Hematopoietic multipotent progenitor cell treated with erythropoietin and hydrocortisone succinate and interleukin-3 and kit ligand, for 4 days (in vitro differentiated cells): ENCODE measurements at regions not wholly inside any gene's neighbourhood (a gene's known extent, or its start where the extent isn't known, plus 50 kb on each side); places are given as distances from the start of the nearest gene placed in this dataset.

ENCODE experiments used
- DNase-seq: peaks from one replicate; pipeline ENCODE4 v3.0.0-alpha.2; 2015

DNA sequence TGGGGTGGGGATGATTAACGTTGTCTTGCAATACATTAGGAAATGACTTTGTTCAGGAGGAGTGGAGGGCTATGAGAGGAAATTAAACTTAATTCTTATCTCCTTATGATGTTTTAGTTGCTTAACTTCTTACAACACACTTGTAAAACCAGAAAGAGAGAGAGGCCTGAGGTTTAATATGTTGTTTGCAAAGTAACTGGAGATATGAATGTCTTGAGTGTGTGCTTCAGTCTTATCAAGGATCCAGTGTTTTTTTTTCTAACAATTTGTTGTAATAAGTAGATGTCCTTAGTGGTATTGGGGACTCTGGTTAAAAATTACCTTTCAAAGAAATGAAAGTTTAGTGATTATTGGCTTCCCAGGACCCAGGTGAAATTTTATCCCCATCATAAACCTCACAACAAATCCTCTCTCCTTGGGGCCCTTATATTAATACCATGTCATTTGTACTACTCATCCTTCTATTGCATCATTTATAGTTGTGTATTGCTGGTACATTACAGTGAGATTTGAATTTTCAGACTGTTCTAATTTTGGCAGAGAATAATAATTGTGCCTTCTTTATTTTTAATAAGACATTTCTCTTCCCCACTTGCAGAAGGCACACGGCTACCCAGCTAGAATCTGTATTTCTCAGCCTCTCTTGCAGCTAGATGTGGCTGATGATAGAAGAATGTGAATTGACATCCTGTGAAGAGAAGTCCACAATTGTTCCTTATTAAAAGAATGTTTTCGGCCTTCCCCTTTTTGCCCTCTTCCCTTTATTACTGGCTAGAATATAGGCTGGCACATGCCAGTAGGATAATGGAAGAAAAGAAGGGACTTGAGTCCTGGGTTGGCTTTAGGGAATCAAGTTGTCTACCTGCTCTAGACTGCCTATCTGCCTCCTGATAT lies 91.9 kb upstream of the CXCR4 start:
- DNase-seq = peak; percentile 70

DNA sequence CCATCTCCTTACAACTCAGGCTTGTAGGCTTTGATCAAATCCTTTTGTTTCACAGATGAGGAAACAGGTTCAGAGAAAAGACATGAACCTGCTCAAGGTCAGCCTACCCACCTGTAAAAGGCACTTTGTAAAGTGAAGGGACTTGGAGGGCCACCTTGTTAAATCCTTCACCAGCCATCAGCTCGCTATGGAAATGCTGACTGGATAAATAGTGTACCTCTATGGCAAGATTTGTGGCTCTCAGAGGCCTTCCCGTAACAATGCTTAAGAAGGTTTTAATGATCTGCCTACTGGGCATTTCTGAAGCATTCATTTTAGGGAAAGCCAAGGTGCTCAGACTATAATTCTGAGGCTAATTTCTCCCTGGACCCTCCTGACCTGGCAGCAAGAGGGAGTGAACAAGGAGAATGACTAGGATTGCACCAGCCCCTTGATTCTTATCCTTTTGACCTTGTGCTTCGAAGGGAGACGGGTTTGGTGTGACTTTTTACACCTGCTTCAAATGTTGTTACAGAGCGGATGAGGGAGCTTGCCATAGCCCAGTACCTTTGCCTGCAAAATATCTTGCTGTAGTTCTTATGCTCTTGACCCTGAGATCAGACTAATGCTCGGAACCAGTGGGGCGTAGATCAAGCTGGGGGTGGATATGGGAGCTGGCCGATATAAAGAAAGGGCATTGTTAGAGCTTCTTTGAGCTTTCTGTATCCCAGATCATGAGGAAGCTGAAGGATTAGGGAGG lies 90.9 kb upstream of the CXCR4 start:
- DNase-seq = no peak

DNA sequence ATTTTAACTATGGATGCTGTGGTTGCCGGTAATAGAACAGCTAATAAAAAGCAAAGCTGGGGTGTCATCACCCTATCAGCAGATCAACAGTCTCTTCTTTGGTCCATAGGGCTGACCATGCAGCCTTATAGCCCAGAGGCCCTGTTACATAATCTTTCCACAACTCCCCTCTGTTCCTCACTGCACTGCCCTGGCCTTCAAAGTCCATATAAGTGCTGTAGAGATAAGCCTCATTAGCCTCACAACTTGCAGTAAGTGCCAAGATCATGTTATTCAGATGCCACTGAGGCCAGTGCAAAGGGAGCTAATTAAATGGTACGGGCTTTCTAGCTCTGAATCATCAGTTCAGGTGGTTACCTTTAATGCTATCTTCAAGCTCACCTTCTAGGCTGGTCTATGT lies 89.7 kb upstream of the CXCR4 start:
- DNase-seq = no peak

DNA sequence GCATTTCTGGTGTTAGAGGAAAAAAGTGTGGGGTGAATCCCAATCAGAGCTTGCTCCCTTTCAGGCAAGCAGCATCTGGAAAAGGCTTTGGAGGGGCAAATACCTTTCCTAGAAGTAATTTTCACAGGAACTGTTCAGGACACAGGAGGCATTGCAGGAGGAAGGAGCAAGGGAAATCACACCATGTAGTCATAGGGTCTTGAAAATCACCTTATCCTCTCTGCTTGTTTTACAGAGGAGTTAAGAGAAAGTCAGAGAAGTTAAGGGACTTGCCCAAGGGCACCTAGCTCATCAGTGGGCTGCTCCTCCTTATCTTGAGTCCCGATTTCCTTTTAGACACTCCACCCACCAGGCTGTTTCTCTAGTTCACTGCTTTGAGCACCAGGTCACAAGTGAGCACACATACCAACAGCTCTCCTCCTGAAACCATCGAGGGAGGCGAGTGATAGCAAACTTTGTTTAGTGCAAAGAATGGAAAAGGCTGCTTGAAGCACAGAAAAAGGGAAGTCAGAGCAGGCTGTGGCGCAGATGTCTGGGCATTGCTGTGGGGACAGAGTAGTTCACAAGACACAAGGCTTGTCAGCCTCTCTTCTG lies 89.2 kb upstream of the CXCR4 start:
- DNase-seq = peak; percentile 87

DNA sequence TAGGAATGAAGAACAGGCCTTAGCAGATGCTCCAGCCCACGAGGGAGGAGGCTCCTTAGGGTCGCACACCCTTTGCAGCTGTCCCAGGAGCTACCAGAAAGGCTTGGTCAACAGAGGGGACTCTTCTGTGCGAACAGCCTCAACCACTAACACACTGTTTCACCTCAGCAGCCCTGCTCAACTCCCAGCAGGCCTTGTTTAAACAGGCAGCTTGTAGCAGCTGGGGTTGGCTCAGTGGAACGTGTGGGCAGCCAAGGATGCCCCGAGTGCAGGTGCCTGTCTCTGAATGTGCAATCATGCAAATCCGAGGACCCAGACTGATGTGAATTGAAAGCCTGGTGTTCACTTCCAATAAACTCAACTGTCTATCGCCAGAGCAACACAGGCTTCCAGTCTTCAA lies 88.7 kb upstream of the CXCR4 start:
- no peak for DNase-seq

DNA sequence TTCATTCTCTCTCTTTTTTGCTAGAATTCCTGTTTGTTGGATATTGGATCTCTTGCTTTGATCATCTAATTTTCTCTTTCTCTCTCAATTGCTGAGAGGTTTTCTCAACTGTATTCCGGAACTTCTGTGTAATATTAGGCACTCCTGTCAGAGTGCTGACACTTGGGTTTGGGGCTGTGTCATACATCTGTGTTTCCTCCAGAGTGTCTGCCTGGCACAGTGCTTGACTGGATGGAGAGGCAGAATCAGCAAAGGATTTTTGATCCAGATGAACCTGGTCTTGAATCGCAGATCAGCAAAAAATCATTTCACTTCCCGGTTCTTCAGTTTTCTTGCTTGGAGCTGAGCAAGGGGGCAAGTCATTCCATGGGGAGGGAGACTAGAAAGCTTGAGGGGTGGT lies 87.7 kb upstream of the CXCR4 start:
- no peak for DNase-seq

DNA sequence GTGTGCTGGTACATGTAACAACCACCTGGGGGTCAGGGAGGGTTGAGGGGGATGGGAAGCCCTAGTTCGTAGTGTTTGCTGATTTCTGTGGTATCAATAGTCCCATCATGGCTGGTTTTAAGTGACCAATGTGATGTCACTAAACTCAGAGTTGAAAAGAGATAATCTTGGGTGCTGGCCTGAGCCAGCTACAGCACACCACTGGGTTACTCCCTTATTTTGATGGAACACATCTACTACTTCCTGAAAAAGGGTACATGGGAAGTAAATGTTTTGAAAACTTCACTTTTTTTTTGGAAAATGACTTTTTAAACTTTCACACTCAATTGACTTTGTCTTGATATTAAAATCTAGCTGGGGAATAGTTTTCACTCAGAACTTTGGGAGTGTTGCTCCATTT lies 87.0 kb upstream of the CXCR4 start:
- no peak for DNase-seq

DNA sequence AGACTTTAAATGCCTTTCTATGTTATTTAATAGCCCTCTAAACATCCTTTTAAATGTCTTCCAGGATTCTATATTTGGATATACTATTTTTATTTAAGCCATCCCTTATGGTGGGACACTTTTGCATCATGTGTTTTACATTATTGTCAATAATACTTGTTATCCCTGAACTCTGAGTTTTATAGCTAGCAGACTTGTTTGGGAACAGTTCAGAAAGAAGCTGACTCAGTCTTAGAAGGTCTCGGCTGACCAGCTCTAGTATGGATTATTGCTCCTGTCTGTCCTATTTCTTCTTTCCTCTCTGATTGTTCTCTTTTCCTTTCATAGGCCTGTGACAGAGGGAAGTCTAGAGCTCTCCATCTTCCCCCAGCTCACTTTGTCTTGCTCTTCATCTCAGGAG lies 77.3 kb upstream of the CXCR4 start:
- DNase-seq = no peak

DNA sequence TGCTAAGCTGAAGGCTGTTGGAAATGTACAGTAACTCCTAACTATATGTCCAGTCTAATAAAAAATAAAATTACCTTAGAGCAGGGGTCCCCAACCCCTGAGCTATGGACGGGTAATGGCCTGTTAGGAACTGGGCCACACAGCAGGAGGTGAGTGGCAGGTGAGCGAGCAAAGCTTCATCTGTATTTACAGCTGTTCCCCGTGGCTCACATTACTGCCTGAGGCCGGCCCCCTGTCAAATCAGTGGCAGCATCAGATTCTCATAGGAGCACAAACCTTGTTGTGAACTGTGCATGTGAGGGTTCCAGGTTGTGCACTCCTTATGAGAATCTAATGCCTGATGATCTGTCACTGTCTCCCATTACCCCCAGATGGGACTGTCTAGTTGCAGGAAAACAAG lies 73.1 kb upstream of the CXCR4 start:
- no peak for DNase-seq

DNA sequence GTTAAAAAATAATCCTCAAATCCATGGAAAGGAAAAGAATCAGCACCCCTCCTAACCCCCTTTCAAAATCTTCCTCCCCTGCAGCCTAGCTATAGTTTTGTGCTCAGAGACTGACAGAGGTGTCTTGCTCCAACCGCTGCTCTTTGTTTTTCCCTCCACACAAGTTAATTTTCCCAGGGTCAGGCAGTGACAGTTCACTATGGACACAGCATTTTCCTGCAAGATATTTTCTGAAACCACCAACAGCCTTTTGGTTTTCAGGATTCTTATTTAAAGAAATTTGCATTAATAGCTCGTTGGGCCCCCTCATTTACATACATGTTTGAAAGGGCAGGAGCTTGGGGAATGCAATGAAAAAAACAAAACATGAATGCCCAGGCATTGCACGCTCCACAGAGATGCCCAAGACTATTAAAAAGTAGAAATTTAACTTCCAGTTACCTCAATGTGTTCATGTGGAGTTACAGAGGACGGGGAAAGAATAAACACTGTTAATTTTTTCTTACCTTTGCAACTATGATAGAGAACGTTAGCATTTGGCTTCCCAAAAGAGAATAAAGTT lies 71.4 kb upstream of the CXCR4 start:
- DNase-seq = no peak

DNA sequence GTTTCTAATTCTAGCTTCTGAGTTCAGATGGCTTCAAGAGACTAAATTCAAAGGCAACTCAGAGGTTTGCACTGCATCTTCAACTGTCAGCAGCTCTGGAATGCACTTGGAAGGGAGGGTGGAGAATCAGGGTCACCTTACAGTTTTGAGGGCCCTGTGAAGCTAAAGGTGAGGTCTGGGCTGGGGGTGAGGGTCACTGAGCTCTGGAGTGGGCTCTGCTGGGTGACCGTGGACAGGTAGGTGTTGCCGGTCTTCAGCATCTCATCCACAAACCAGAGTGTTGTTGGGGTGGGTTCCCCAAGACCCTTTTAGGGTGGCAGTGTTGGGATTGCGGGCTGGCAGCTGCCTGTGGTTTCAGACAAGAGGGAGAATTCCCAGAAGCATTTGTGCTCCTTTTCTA lies 70.1 kb upstream of the CXCR4 start:
- DNase-seq = no peak

DNA sequence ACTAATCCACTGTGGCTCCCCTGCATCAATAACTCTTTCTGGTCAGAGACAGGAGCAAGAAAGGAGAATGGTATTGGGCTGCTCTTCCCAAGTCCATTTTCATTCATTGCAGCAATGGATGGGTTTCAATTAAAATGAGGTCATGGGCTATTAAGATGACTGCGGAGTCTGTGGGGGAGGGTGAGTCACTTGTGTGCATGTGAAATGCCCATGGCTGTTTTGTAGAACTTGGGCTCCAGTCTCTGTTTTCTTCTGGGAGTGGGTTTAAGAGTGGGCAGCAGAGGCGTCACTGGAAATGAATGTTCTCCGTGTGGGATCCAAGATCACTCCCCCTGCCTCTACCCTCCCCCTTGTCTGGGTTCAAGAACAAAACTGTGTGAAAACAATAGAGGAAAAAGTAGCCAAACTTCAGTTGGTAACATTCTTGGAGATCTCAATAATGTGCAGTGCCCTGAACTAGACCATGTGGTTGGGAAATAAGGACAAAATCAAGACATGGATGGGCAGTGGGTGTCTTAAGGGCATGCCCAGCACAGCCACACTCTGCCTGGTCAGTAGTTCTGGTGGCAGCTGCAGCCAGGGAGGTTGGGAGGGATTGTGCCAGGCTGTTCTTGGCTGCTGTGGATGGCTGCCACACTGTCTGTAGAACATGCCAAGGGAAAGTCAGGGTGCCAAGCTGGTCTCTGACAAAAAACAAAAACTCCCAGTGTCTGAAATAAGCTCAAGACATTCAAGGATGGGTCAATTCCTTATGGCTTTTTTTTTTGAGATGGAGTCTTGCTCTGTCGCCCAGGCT lies 68.2 kb upstream of the CXCR4 start:
- no peak for DNase-seq

DNA sequence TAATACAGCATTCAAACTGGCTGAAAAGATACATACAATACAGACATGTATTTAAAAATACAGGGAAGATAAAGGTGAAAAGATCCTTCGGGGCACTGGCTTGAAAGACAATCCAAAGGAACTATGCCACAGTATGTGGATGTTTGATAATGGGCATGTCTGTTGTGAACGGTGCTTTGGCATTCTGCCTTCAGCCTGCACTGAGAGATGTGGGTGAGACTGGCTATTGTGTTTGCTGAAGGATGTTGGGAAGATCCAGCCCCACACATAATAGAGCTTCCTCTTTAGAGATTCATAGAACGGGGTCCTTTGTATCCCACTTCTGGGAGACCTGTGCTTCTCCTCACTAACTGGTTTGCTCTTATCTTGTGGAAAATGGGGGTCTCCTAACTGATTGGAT lies 65.1 kb upstream of the CXCR4 start:
- no peak for DNase-seq

DNA sequence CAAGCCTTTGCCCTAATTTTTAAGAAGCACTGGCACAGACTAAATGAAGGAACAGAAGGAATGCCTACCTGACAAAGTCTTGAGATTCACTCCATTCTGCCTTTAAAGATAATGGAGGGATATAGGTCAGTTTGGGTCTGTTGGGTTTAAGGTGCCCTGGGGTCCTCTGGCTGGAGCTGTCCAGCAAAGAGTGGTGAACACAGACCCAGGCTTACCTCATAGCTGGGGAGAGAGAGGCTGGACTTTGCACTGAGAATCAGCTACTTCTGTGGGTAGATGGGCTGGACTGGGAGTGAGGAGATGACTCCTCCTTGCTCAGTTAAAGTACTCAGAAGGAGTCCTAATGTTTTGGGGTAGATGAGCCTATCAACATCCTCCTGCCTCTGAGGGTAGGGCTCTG lies 64.4 kb upstream of the CXCR4 start:
- no peak for DNase-seq

DNA sequence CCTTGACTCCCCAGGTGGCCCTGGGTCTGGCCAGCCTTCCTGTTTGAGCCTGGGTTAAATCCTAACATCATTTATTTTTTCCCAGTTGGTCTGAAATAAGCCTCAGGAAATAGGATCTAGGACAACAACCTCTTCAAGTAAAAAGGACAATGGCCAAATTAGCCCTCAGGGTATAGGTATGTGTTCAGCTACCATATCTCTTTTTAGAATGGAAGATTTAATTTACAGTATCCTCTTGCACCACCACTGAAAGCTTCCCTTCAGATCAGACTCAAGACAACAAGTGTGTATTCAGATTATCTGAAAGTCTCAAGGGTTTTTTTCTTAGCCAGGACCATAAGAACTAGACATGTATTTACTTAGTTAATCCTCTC lies 61.6 kb upstream of the CXCR4 start:
- DNase-seq = no peak

DNA sequence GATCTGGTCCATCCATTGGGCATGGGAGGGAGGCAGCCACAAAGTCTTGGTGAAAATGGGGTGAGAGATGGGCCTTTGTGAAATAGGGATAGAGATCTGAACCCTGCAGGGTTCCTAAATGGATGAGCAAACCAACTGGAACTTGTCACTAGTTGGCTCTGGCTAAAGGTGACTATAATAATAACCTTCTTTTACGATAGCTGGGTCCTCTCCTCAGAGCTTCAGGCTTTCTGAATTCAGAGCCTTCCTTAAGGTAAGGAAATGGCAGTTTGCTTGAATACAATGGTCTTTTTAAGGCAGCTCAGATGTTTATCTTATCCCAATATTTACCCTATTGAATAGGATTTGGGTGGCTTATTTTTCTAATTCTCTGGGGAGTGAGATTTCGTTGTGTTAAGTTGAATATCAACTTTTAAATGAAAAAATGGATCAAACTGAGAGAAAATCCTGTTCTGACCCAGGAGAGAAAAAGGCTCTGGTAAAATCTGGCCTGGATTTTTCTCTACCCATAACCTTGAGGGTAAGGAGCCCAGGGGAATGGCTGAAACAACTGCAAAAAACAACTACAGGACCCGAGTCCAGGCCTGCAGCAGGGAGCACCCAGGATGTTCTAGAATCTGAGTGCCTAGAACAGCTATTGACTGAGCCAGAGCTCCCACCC lies 61.1 kb upstream of the CXCR4 start:
- DNase-seq = no peak

DNA sequence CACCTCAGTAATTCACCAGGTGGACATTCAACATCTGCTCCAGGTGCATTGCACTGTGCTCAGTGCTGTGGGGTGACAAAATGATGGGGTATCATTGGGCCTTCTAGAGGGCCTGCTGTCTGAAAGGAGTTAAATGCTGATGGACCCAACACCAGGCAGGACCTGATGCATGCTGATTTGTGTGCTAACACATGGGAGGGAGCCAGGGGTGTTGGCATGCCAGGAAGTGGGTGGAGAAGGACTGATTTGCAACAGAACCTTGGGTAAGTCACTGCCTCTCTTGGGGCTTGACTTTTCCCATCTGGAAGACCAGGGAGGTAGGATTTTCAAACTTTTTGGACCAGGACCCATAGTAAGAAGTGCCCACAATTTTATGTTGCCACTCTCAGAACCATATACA lies 57.9 kb upstream of the CXCR4 start:
- DNase-seq = no peak

DNA sequence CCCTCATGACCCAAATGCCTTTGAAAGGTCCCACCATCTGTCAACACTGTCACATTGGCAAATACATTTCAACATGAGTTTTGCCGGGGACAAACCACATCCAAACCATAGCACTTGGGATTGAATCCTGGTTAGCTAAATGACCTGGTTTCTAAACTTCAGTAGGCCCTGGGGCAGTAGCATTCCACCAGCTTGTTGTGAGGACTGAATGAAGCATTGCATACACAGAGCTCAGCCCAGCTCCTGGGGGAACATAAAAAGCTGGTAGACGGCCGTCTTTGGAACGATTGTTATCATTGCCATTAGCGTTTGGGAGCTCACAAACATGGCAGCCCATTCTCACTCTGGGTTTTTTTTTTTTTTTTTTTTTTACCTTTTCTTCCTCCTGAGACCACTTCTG lies 57.5 kb upstream of the CXCR4 start:
- no peak for DNase-seq

DNA sequence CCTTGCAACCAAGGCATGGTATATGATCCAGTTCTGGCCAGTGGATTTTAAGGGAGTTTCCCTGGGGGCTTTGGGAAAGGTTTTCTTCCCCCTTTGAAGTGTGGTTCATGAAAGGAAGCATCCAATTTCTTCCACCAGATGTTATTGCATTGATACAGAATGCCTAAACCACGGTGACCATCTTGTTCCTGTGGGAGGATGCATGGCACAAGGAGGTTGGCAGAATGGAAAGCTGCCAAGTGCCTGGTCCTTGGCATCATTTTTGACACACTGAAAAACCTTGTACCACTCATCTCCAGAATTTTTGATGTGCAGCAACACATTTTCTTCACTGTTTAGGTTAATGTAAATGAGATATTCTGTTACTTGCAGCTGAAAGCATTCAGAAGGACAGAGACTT lies 55.2 kb upstream of the CXCR4 start:
- DNase-seq = peak; percentile 68

DNA sequence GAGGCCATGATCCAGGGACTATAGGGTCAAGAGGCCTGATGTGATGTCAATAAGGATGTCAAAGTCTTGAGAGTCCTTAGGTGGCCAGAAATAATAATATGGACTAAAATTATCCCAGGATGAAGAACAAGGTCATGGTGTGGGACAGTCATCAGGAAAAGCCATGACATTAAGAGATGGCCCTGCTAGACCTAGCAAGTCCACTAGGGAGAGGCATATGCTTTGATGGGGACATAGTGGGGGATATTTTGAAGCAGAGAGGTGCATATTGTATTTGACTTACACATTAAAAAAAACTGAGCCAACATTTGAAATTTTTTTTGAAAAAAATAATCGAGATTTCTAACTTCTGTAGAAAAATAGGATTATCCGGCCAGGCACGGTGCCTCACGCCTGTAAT lies 53.3 kb upstream of the CXCR4 start:
- DNase-seq = peak; percentile 34

DNA sequence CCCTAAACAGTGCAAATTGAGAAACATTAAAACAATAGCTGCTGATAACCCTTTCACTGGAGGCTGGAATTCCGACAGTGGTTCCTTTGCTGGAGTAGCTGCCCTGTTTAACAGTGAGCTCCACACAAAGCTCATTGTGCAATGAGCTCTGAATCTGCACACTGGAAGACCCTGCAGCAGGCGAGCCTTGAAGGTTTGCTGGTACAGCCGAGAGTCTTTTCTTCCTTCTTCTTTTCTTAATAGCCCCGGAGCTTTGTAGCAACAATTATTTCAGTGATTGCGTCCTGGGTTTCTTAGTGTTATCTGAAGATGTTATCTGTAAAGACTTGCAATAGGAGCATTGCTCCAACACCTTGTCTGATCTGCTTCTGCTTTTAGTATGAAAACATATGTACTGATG lies 50.8 kb upstream of the CXCR4 start:
- peak; percentile 83 for DNase-seq

DNA sequence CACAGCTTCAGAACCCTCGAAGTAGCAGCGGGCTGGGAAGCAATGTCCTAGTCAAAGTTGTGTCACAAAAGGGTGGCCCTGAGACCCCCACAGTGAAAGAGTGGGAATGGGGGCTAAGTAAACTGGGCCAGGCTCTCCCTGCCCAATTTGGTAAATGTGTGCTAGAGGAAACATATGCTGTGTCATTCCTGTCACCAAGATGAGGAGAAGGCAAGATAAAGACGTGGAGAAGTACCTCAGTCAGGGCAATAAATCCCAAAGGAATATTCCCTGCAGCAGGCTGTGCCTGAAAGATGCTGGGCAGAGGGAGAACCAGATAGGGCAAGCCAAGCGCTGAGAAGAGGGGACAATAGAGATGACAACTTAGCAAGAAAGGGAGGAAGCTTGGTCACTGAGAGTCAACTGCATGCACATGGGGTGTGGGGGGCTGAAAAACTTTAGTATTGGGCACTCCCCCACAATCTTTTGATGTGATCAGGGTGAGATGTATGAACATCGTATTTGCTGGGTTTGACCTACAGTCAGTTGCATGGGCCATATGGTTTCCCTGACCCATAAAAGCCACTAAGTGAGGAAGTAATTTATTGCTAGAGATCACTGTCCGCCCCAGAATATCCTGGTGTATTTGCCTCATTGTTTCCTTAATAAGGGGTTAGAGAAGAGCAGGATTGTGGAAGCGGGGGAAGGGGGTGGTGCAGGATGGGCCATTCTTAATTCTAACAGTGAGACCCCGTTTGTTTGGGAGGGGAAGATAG lies 49.9 kb upstream of the CXCR4 start:
- DNase-seq = no peak
